Activated CD8-positive, alpha-beta T cell treated with anti-CD3 and anti-CD28 coated beads for 36 hours (primary cell): ENCODE measurements at regions not wholly inside any gene's neighbourhood (a gene's known extent, or its start where the extent isn't known, plus 50 kb on each side); places are given as distances from the start of the nearest gene placed in this dataset.
A peak's percentile ranks its signal among the peaks of the same experiment; 100 is the strongest.

Experiments used
- ATAC-seq: fragments of 200-7000 bp; cut with Tn5 transposase; one replicate; pipeline ENCODE4 v1.10.0; 2021; ENCODE audit warnings: mild to moderate bottlenecking, moderate library complexity
- CTCF ChIA-PET: fragments of 350-600 bp; sonication (Branson Sonifier 250); formaldehyde crosslinking; loops from one replicate; lab custom pipeline; 2021; ENCODE audit warnings: antibody characterized with exemption; lab: Charles Lee
- POLR2A ChIA-PET: fragments of 350-600 bp; sonication (Branson Sonifier 250); formaldehyde crosslinking; loops from one replicate; lab custom pipeline; 2021; ENCODE audit warnings: antibody characterized with exemption; lab: Charles Lee
- DNase-seq: peaks from one replicate; pipeline ENCODE4 v3.0.0-alpha.2; 2020
- H3K27ac Mint-ChIP-seq: one replicate; pipeline ENCODE4 v1.8.0; 2021; ENCODE audit warnings: mild to moderate bottlenecking, mixed read lengths
- H3K27me3 Mint-ChIP-seq: one replicate; pipeline ENCODE4 v1.8.0; 2021; ENCODE audit warnings: mixed read lengths
- H3K36me3 Mint-ChIP-seq: one replicate; pipeline ENCODE4 v1.8.0; 2021; ENCODE audit warnings: low read depth, mixed read lengths
- H3K4me1 Mint-ChIP-seq: one replicate; pipeline ENCODE4 v1.8.0; 2021; ENCODE audit warnings: low read depth, mixed read lengths
- H3K4me3 Mint-ChIP-seq: one replicate; pipeline ENCODE4 v1.8.0; 2021; ENCODE audit warnings: mild to moderate bottlenecking, moderate library complexity, mixed read lengths
- H3K9me3 Mint-ChIP-seq: one replicate; pipeline ENCODE4 v1.8.0; 2021; ENCODE audit warnings: mixed read lengths
- CTCF ChIP-seq: fragments of 200-600 bp; IDR thresholded peaks from one replicate; pipeline ENCODE4 v1.8.0; 2022; ENCODE audit warnings: antibody characterized with exemption, mild to moderate bottlenecking
- intact Hi-C: fragments of 100-400 bp; cut with micrococcal nuclease; formaldehyde crosslinking; loops from one replicate; pipeline ENCODE4 v1.10.0; 2022

GRCh38 chr4:181524499-181524898, 718.7 kb upstream of the TENM3 start:
- ChIA-PET POLR2A (no interaction called here), CTCF (no interaction called here)
- no peak for TF ChIP-seq CTCF
- Mint-ChIP-seq H3K4me3 (no peak overlapping the region), H3K4me1 (no peaks in the 10 kb centered on the region), H3K9me3 (peaks cover 4% of the 10 kb centered on the region), H3K36me3 (no peaks in the 10 kb centered on the region), H3K27me3 (no peaks in the 10 kb centered on the region), H3K27ac (no peak overlapping the region)
- intact Hi-C loops = no loop called here
- DNase-seq (no peak), ATAC-seq (no peak)

GRCh38 chr4:181525634-181526033, 717.6 kb upstream of the TENM3 start:
- DNase-seq = no peak
- intact Hi-C loops = loop anchor here (5.0 kb wide), 1 partner anchor 223 kb away; no protein-coding TSS in a partner anchor
- Mint-ChIP-seq H3K27ac (no peak overlapping the region), H3K9me3 (peaks cover 2% of the 10 kb centered on the region), H3K4me3 (no peak overlapping the region), H3K36me3 (no peaks in the 10 kb centered on the region), H3K27me3 (no peaks in the 10 kb centered on the region), H3K4me1 (no peaks in the 10 kb centered on the region)
- no peak for ATAC-seq
- TF ChIP-seq CTCF = no peak
- CTCF ChIA-PET = no interaction called here
- POLR2A ChIA-PET = no interaction called here

DNA sequence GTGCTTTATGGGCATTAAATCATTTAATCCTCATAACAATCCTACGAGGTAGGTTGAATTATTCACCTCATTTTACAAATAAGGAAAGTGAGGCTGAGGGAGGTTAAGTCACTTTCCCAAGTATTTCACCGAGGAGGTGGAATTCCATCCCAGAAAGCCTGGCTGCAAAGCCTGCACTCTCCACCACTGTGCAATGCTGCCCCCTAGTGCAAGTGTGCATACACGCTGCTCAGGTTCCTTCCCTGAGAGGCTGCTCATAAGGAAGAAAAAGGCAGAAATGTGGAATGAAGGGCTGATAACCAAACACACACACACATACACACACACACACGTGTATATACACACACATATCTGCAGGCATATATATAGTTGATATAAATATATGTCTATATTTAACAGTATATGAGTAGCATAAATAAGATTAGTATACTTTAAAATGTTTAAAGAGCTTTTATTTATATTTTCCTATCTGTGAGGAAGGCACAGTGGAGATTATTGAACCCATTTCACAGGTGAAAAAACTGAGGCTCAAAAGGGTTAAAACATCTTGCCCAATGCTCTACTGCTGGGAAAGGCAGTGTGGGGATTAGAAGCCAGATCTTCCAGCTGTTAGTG, 714.5 kb upstream of the TENM3 start:
- CTCF ChIA-PET = interaction anchor here (0.6 to 3.0 kb wide), 12 partner anchors 8 to 694 kb away, joined by 3 to 16 read pairs (median 4); no protein-coding TSS in a partner anchor
- POLR2A ChIA-PET = no interaction called here
- H3K4me1 Mint-ChIP-seq = no peaks in the 10 kb centered on the region
- intact Hi-C loops = loop anchor here (2.0 to 5.0 kb wide), 2 partner anchors 226 to 386 kb away; no protein-coding TSS in a partner anchor
- H3K9me3 Mint-ChIP-seq = no peaks in the 10 kb centered on the region
- DNase-seq = peak; percentile 38
- peak; percentile 78 for TF ChIP-seq CTCF
- H3K27ac Mint-ChIP-seq = no peak overlapping the region
- no peaks in the 10 kb centered on the region for H3K27me3 Mint-ChIP-seq
- ATAC-seq = no peak
- no peak overlapping the region for H3K4me3 Mint-ChIP-seq
- no peaks in the 10 kb centered on the region for H3K36me3 Mint-ChIP-seq

DNA sequence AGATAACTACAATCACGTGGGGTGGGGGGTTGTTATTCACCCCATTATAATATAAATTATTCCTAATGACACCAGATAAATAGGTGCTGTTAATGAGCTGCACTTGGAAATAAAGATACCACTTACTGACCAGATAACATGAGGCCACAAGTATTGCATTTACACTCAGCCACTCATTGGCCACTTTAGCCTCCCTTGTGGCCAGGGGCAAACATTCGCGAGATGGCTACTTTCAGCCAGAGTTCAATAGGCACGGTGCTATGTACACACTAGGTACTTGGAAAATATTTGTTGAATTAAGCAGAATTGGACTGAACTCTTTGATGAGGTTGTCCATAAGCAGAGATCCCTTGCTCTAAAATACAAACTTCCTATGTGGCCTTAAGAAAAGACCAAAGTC, 713.7 kb upstream of the TENM3 start:
- H3K27ac Mint-ChIP-seq = no peak overlapping the region
- no peak for ATAC-seq
- no peak overlapping the region for H3K4me3 Mint-ChIP-seq
- H3K27me3 Mint-ChIP-seq = no peaks in the 10 kb centered on the region
- DNase-seq = no peak
- no peaks in the 10 kb centered on the region for H3K4me1 Mint-ChIP-seq
- H3K36me3 Mint-ChIP-seq = no peaks in the 10 kb centered on the region
- ChIA-PET CTCF (interaction anchor here (0.9 to 3.0 kb wide), 4 partner anchors 9 to 386 kb away, joined by 3 to 16 read pairs (median 8); no protein-coding TSS in a partner anchor), POLR2A (no interaction called here)
- no peak for TF ChIP-seq CTCF
- no peaks in the 10 kb centered on the region for H3K9me3 Mint-ChIP-seq
- intact Hi-C loops = loop anchor here (2.0 to 5.0 kb wide), 2 partner anchors 227 to 387 kb away; no protein-coding TSS in a partner anchor

- no peaks in the 10 kb centered on the region for H3K9me3 Mint-ChIP-seq
- CTCF ChIA-PET = no interaction called here
- ATAC-seq (no peak), DNase-seq (no peak)
- no peaks in the 10 kb centered on the region for H3K4me1 Mint-ChIP-seq
- no peaks in the 10 kb centered on the region for H3K36me3 Mint-ChIP-seq
- intact Hi-C loops = no loop called here
- no peak overlapping the region for H3K4me3 Mint-ChIP-seq
- no peak overlapping the region for H3K27ac Mint-ChIP-seq
- POLR2A ChIA-PET = no interaction called here
- no peaks in the 10 kb centered on the region for H3K27me3 Mint-ChIP-seq
- TF ChIP-seq CTCF = no peak
These were observed 706.9 kb upstream of the TENM3 start for GRCh38 chr4:181536196-181536746.
